HepG2 (cell line): ENCODE measurements at regions not wholly inside any gene's neighbourhood (a gene's known extent, or its start where the extent isn't known, plus 50 kb on each side); places are given as distances from the start of the nearest gene placed in this dataset.

Experiments used
- ATAC-seq: fragments of 200-7000 bp; cut with Tn5 transposase; 3 replicates; pipeline ENCODE4 v1.9.1; 2020; ENCODE audit warnings: mild to moderate bottlenecking, moderate library complexity
- BruUV-seq: library from RNA; stranded (reverse); fragments of 400-500 nt; replicated peaks from 2 replicates; lab custom pipeline; 2021; lab: Mats Ljungman, UMichigan
- CTCF ChIA-PET: fragments of 300-600 bp; formaldehyde crosslinking; extraction: SDS; loops from one replicate; lab custom pipeline; 2021; ENCODE audit warnings: low total read pairs, inconsistent platforms, low intra/inter-chr PET ratio; lab: Yijun Ruan, JAX
- POLR2A ChIA-PET: fragments of 350-600 bp; sonication (Branson Sonifier 250); formaldehyde crosslinking; loops from one replicate; lab custom pipeline; 2020; ENCODE audit warnings: antibody characterized with exemption, inconsistent platforms; lab: Yijun Ruan, JAX
- DNase-seq: peaks from one replicate; pipeline ENCODE4 v3.0.0-alpha.2; 2015; ENCODE audit warnings: low spot score
- FAIRE-seq: peaks from 3 replicates; lab custom pipeline; 2011; peaks lifted over from hg19 to GRCh38; lab: Jason Lieb, UNC
- H2AFZ ChIP-seq: one replicate; pipeline ENCODE4 v1.6.1; 2011; ENCODE audit warnings: low read length, inconsistent platforms
- H3K27ac ChIP-seq: fragments of 300-600 bp; 3 replicates; pipeline ENCODE4 v1.8.0; 2011; ENCODE audit warnings: mixed run types, mild to moderate bottlenecking, mixed read lengths, low read length, inconsistent platforms; ENCODE audit not compliant: insufficient read depth; ENCODE audit errors: extremely low read length
- H3K27me3 ChIP-seq, 2 experiments: fragments of 200-600 bp in 1 of 2; 2 replicates in 1 of 2; 3 replicates in 1 of 2; pipeline versions ENCODE4 v1.6.0 to v1.8.0; 2011; ENCODE audit warnings: low read length in 2 of 2, mild to moderate bottlenecking in 2 of 2, moderate library complexity in 2 of 2, inconsistent platforms in 1 of 2; ENCODE audit not compliant: insufficient read depth in 2 of 2, control insufficient read depth in 1 of 2
- H3K36me3 ChIP-seq, 2 experiments: fragments of 200-600 bp in 1 of 2; replicated peaks in 1 of 2; 2 replicates in 1 of 2; 3 replicates in 1 of 2; pipeline versions ENCODE4 v1.5.1 to v1.8.0; 2011; ENCODE audit warnings: low read length in 2 of 2, inconsistent platforms in 1 of 2; ENCODE audit not compliant: insufficient read depth in 2 of 2, control insufficient read depth in 1 of 2
- H3K4me1 ChIP-seq: 2 replicates; pipeline ENCODE4 v1.5.1; 2012; ENCODE audit warnings: low read length, inconsistent platforms; ENCODE audit not compliant: insufficient read depth
- H3K4me2 ChIP-seq: 2 replicates; pipeline ENCODE4 v1.6.0; 2011; ENCODE audit warnings: low read depth, low read length, inconsistent platforms
- H3K4me3 ChIP-seq, 3 experiments: fragments of 200-600 bp in 1 of 3; sonication (generic), shearing (Covaris generic) in 1 of 3; replicated peaks in 1 of 3; 2 replicates each; pipeline ENCODE4 v1.5.1; 2011 to 2016; ENCODE audit warnings: low read length in 3 of 3, inconsistent platforms in 2 of 3, low read depth in 2 of 3, mild to moderate bottlenecking in 2 of 3, control low read depth in 1 of 3, mixed read lengths in 1 of 3; ENCODE audit not compliant: insufficient read depth in 1 of 3
- H3K79me2 ChIP-seq: one replicate; pipeline ENCODE4 v1.6.1; 2011; ENCODE audit warnings: low read length, inconsistent platforms; ENCODE audit not compliant: insufficient read depth
- H3K9ac ChIP-seq: 2 replicates; pipeline ENCODE4 v1.6.0; 2011; ENCODE audit warnings: mild to moderate bottlenecking, low read depth, low read length, inconsistent platforms; ENCODE audit not compliant: insufficient read depth
- H3K9me3 ChIP-seq: 2 replicates; pipeline ENCODE4 v1.5.1; 2012; ENCODE audit warnings: mild to moderate bottlenecking, low read length
- H4K20me1 ChIP-seq: 2 replicates; pipeline ENCODE4 v1.6.0; 2011; ENCODE audit warnings: inconsistent platforms, mild to moderate bottlenecking, low read length, moderate library complexity; ENCODE audit not compliant: insufficient read depth
- BRCA1 ChIP-seq: sonication (generic); formaldehyde crosslinking; IDR thresholded peaks from 2 replicates; pipeline ENCODE4 v1.4.0; 2020; ENCODE audit warnings: missing genetic modification reagents
- HNF4A ChIP-seq: sonication (generic); formaldehyde crosslinking; IDR thresholded peaks from 2 replicates; pipeline ENCODE4 v1.4.0; 2020; ENCODE audit warnings: missing genetic modification reagents
- NFATC3 ChIP-seq: sonication (generic); formaldehyde crosslinking; IDR thresholded peaks from 2 replicates; pipeline ENCODE4 v1.5.1; 2020; ENCODE audit warnings: mild to moderate bottlenecking, missing genetic modification reagents
- RBAK ChIP-seq: sonication (generic); formaldehyde crosslinking; IDR thresholded peaks from 2 replicates; pipeline ENCODE4 v1.5.1; 2020; ENCODE audit warnings: mild to moderate bottlenecking, missing genetic modification reagents
- SMAD3 ChIP-seq: sonication (generic); formaldehyde crosslinking; IDR thresholded peaks from 2 replicates; pipeline ENCODE4 v1.4.0; 2020; ENCODE audit warnings: missing genetic modification reagents
- SP4 ChIP-seq: sonication (generic); formaldehyde crosslinking; IDR thresholded peaks from 2 replicates; pipeline ENCODE4 v1.8.1; 2023; ENCODE audit warnings: mild to moderate bottlenecking, missing genetic modification reagents
- TEAD2 ChIP-seq: sonication (generic); formaldehyde crosslinking; IDR thresholded peaks from 2 replicates; pipeline ENCODE4 v1.9.0; 2021; ENCODE audit warnings: missing genetic modification reagents
- XRCC5 ChIP-seq: fragments of 200-400 bp; formaldehyde crosslinking; optimal IDR thresholded peaks from 2 replicates; pipeline ENCODE3; 2017; ENCODE audit warnings: mild to moderate bottlenecking, low read length
- ZFP36L2 ChIP-seq: sonication (generic); formaldehyde crosslinking; IDR thresholded peaks from 2 replicates; pipeline ENCODE4 v1.4.0; 2020; ENCODE audit warnings: missing genetic modification reagents
- ZNF136 ChIP-seq: sonication (generic); formaldehyde crosslinking; IDR thresholded peaks from 2 replicates; pipeline ENCODE4 v1.8.1; 2022; ENCODE audit warnings: low read depth, mild to moderate bottlenecking, moderate library complexity, missing genetic modification reagents
- ZNF143 ChIP-seq: sonication (generic); formaldehyde crosslinking; IDR thresholded peaks from 2 replicates; pipeline ENCODE4 v1.4.0; 2020; ENCODE audit warnings: missing genetic modification reagents
- ZNF562 ChIP-seq: sonication (generic); formaldehyde crosslinking; IDR thresholded peaks from 2 replicates; pipeline ENCODE4 v1.8.0; 2022; ENCODE audit warnings: missing genetic modification reagents, borderline replicate concordance
- ZZZ3 ChIP-seq: sonication (generic); formaldehyde crosslinking; IDR thresholded peaks from 2 replicates; pipeline ENCODE4 v1.4.0; 2020; ENCODE audit warnings: missing genetic modification reagents, mild to moderate bottlenecking, borderline replicate concordance
- WGBS: methylation state at CpG from one replicate; pipeline ENCODE4 v1.1.6; 2017; ENCODE audit warnings: low lambda C conversion rate; 5-methylcytosine and 5-hydroxymethylcytosine counted together
- in situ Hi-C: cut with HindIII; loops from 2 replicates; pipeline ENCODE4 v1.10.0; 2017; ENCODE audit warnings: low pct_unique_long_range_greater_than_20kb; ENCODE audit not compliant: extremely low pct_ligation_motif_present
- intact Hi-C: fragments of 100-400 bp; cut with micrococcal nuclease; formaldehyde crosslinking; loops from one replicate; pipeline ENCODE4 v1.10.0; 2022; ENCODE audit not compliant: unreplicated experiment
- TF ChIP-seq, protein P1 (sequence below): sonication (generic); formaldehyde crosslinking; IDR thresholded peaks from 2 replicates; pipeline ENCODE4 v1.4.0; 2020; ENCODE audit warnings: missing genetic modification reagents
- TF ChIP-seq, protein P2 (sequence below): sonication (generic); formaldehyde crosslinking; IDR thresholded peaks from 2 replicates; pipeline ENCODE4 v1.4.0; 2020; ENCODE audit warnings: low read depth, mild to moderate bottlenecking, missing genetic modification reagents
- TF ChIP-seq, protein P3 (sequence below): sonication (generic); formaldehyde crosslinking; IDR thresholded peaks from 2 replicates; pipeline ENCODE4 v1.4.0; 2020; ENCODE audit warnings: mild to moderate bottlenecking, missing genetic modification reagents

DNA sequence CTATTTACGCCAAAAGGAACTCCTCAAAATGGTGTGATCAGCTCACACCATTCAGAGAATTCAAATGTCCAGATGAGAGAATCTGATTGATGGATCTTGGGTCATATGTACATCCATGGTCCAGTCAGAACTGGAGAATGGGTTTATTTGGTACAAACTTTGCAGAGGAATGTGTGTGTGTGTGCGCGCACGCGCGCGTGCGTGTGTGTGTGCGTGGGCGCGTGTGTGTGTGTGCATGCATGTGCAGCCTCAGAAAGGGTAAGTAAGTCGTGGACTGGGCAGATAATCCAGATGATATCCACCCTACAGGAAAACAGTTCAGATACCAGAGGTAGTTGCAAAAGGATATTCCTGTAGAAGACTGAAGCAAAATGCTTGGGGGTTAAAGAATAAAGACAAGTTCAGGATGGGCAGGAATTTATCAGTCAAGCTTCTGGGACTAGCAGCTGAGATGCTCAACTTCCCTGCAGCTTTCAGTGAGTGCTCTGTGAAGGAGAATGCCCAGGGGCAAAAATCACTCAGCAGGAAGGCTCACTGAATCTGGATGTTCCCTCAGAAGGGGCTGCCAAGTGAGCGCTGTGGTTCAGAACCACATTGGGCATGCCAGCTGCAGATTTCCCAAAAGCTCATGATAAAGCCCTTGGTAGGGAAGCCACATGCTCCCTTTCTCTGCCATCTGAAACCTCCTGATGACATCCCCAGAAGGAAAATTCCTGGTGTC is 440.5 kb upstream of the SGCD start:
- Histone ChIP-seq H3K4me1 (no peaks in the 10 kb centered on the region), H3K9ac (no peak overlapping the region), H3K4me3 (no peak overlapping the region)
- in situ Hi-C loops (no loop called here), intact Hi-C loops (no loop called here)
- CTCF ChIA-PET: no interaction called here
- FAIRE-seq (no peak), DNase-seq (no peak)
- BruUV-seq: no TSS peak
- TF ChIP-seq NFATC3 (CRISPR knock-in tag) (no peak), SMAD3 (no peak), TEAD2 (CRISPR knock-in tag) (no peak), ZNF136 (CRISPR knock-in tag) (no peak), XRCC5 (no peak), SP4 (CRISPR knock-in tag) (no peak), BRCA1 (no peak), ZZZ3 (CRISPR knock-in tag) (no peak), ZNF562 (no peak), RBAK (CRISPR knock-in tag) (no peak), ZNF143 (CRISPR knock-in tag) (no peak), ZFP36L2 (CRISPR knock-in tag) (no peak), HNF4A (CRISPR knock-in tag) (no peak)
- TF ChIP-seq, protein P1, sequence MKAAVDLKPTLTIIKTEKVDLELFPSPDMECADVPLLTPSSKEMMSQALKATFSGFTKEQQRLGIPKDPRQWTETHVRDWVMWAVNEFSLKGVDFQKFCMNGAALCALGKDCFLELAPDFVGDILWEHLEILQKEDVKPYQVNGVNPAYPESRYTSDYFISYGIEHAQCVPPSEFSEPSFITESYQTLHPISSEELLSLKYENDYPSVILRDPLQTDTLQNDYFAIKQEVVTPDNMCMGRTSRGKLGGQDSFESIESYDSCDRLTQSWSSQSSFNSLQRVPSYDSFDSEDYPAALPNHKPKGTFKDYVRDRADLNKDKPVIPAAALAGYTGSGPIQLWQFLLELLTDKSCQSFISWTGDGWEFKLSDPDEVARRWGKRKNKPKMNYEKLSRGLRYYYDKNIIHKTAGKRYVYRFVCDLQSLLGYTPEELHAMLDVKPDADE (CRISPR knock-in tag): no peak
- TF ChIP-seq, protein P2, sequence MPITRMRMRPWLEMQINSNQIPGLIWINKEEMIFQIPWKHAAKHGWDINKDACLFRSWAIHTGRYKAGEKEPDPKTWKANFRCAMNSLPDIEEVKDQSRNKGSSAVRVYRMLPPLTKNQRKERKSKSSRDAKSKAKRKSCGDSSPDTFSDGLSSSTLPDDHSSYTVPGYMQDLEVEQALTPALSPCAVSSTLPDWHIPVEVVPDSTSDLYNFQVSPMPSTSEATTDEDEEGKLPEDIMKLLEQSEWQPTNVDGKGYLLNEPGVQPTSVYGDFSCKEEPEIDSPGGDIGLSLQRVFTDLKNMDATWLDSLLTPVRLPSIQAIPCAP: no peak
- TF ChIP-seq, protein P3, sequence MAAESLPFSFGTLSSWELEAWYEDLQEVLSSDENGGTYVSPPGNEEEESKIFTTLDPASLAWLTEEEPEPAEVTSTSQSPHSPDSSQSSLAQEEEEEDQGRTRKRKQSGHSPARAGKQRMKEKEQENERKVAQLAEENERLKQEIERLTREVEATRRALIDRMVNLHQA (CRISPR knock-in tag): no peak
- TF ChIP-seq, all 625 proteins: peak for 0
- Histone ChIP-seq H3K79me2 (no peaks in the 10 kb centered on the region), H3K9me3 (no peaks in the 10 kb centered on the region), H4K20me1 (no peaks in the 10 kb centered on the region), H3K4me2 (no peak overlapping the region), H3K36me3 (no peaks in the 10 kb centered on the region), H3K27ac (no peak overlapping the region), H3K27me3 (no peaks in the 10 kb centered on the region; a peak in 1 of 5 replicates), H2AFZ (no peak overlapping the region)
- 67% methylated on average over 12 of the region's 13 CpGs for WGBS
- ATAC-seq: no peak
- POLR2A ChIA-PET: no interaction called here
